HCT116 (cell line): ENCODE measurements at regions not wholly inside any gene's neighbourhood (a gene's known extent, or its start where the extent isn't known, plus 50 kb on each side); places are given as distances from the start of the nearest gene placed in this dataset.

ENCODE experiments used
- ATAC-seq: fragments of 200-7000 bp; cut with Tn5 transposase; 2 replicates; pipeline ENCODE4 v1.9.1; 2020; ENCODE audit warnings: mild to moderate bottlenecking, moderate library complexity
- BruUV-seq: library from RNA; stranded (reverse); fragments of 400-500 nt; replicated peaks from 2 replicates; lab custom pipeline; 2021; lab: Mats Ljungman, UMichigan
- CTCF ChIA-PET: fragments of 300-600 bp; sonication (Branson Sonifier 250); formaldehyde crosslinking; loops from one replicate; lab custom pipeline; 2021; ENCODE audit warnings: antibody characterized with exemption; lab: Charles Lee
- POLR2A ChIA-PET: fragments of 300-600, 350-600 bp; sonication (Branson Sonifier 250); formaldehyde crosslinking; loops from one replicate; lab custom pipeline; 2021; ENCODE audit warnings: antibody characterized with exemption; lab: Charles Lee
- RAD21 ChIA-PET, 2 experiments: fragments of 300-600 bp; sonication (Branson Sonifier 250); formaldehyde crosslinking; loops; one replicate each; lab custom pipeline; 2023; ENCODE audit warnings: low total read pairs in 2 of 2; ENCODE audit not compliant: uncharacterized antibody in 2 of 2, unreplicated experiment in 2 of 2, low non-redundant PET in 1 of 2; lab: Charles Lee
- DNase-seq: peaks from one replicate; pipeline ENCODE4 v3.0.0-alpha.2; 2010; ENCODE audit warnings: low read depth, low spot score
- H2AFZ ChIP-seq: fragments of 200-600 bp; shearing (Covaris generic), sonication (generic); 2 replicates; pipeline ENCODE4 v1.6.1; 2017; ENCODE audit warnings: low read depth, mixed run types, mixed read lengths, antibody characterized with exemption, low read length; ENCODE audit not compliant: poor library complexity, severe bottlenecking
- H3K27ac ChIP-seq: 2 replicates; pipeline ENCODE4 v1.5.1; 2012; ENCODE audit warnings: low read depth, low read length
- H3K27me3 ChIP-seq: fragments of 200-600 bp; sonication (generic); 2 replicates; pipeline ENCODE4 v1.6.1; 2016; ENCODE audit warnings: mixed run types, low read length, mixed read lengths; ENCODE audit not compliant: insufficient read depth
- H3K36me3 ChIP-seq, 2 experiments: fragments of 200-500 bp in 1 of 2; fragments of 200-600 bp in 1 of 2; sonication (Bioruptor generic) in 1 of 2; sonication (generic) in 1 of 2; 2 replicates each; pipeline versions ENCODE4 v1.5.1 to v1.6.1; 2014 to 2016; ENCODE audit warnings: low read length in 2 of 2, inconsistent platforms in 1 of 2, mixed read lengths in 1 of 2, mixed run types in 1 of 2; ENCODE audit not compliant: insufficient read depth in 2 of 2, control insufficient read depth in 1 of 2
- H3K4me1 ChIP-seq, 2 experiments: fragments of 200-600 bp in 1 of 2; sonication (generic) in 1 of 2; 2 replicates each; pipeline versions ENCODE4 v1.5.1 to v1.6.1; 2012 to 2017; ENCODE audit warnings: low read length in 2 of 2, inconsistent platforms in 1 of 2, mild to moderate bottlenecking in 1 of 2, mixed read lengths in 1 of 2, mixed run types in 1 of 2, moderate library complexity in 1 of 2; ENCODE audit not compliant: insufficient read depth in 2 of 2, control insufficient read depth in 1 of 2
- H3K4me2 ChIP-seq: fragments of 200-600 bp; sonication (generic); 2 replicates; pipeline ENCODE4 v1.6.1; 2017; ENCODE audit warnings: mixed run types, low read length, mixed read lengths
- H3K4me3 ChIP-seq, 2 experiments: fragments of 200-600 bp in 1 of 2; sonication (generic) in 1 of 2; replicated peaks in 1 of 2; 2 replicates each; pipeline ENCODE4 v1.5.1; 2011 to 2016; ENCODE audit warnings: low read length in 2 of 2, control low read depth in 1 of 2, low read depth in 1 of 2, mild to moderate bottlenecking in 1 of 2, mixed read lengths in 1 of 2, mixed run types in 1 of 2
- H3K79me2 ChIP-seq: fragments of 200-600 bp; sonication (generic); 2 replicates; pipeline ENCODE4 v1.6.1; 2017; ENCODE audit warnings: mild to moderate bottlenecking, mixed run types, low read length, moderate library complexity, mixed read lengths; ENCODE audit not compliant: insufficient read depth
- H3K9ac ChIP-seq: fragments of 200-600 bp; sonication (generic); 2 replicates; pipeline ENCODE4 v1.6.1; 2016; ENCODE audit warnings: low read length, mixed read lengths
- H3K9me2 ChIP-seq: fragments of 200-600 bp; sonication (generic), shearing (Covaris generic); 2 replicates; pipeline ENCODE4 v1.6.1; 2017; ENCODE audit warnings: mixed run types, mild to moderate bottlenecking, moderate library complexity; ENCODE audit not compliant: insufficient read depth
- H3K9me3 ChIP-seq, 2 experiments: fragments of 200-500 bp in 1 of 2; fragments of 200-600 bp in 1 of 2; sonication (Bioruptor generic) in 1 of 2; sonication (generic) in 1 of 2; 2 replicates each; pipeline ENCODE4 v1.6.1; 2014 to 2017; ENCODE audit warnings: low read length in 2 of 2, mixed read lengths in 2 of 2, inconsistent platforms in 1 of 2, low read depth in 1 of 2, mild to moderate bottlenecking in 1 of 2, mixed run types in 1 of 2, moderate library complexity in 1 of 2; ENCODE audit not compliant: control insufficient read depth in 1 of 2, insufficient read depth in 1 of 2
- H4K20me1 ChIP-seq: fragments of 200-600 bp; sonication (generic), shearing (Covaris generic); 2 replicates; pipeline ENCODE4 v1.6.1; 2017; ENCODE audit warnings: mixed run types, mild to moderate bottlenecking, moderate library complexity; ENCODE audit not compliant: insufficient read depth
- ATF3 ChIP-seq: IDR thresholded peaks from 2 replicates; pipeline ENCODE4 v1.6.1; 2012
- CBX3 ChIP-seq: IDR thresholded peaks from 2 replicates; pipeline ENCODE4 v1.6.1; 2012; ENCODE audit warnings: low read depth
- CEBPB ChIP-seq: IDR thresholded peaks from 2 replicates; pipeline ENCODE4 v1.6.1; 2012; ENCODE audit warnings: low read depth
- CTCF ChIP-seq, 3 experiments: fragments of 200-600 bp in 1 of 3; sonication (generic) in 1 of 3; IDR thresholded peaks in 2 of 3; conservative IDR thresholded peaks in 1 of 3; 2 replicates each; pipeline ENCODE4 v1.5.1; 2012 to 2017; ENCODE audit warnings: low read depth in 2 of 3, low read length in 2 of 3, antibody characterized with exemption in 1 of 3, borderline replicate concordance in 1 of 3, control low read depth in 1 of 3, mild to moderate bottlenecking in 1 of 3, mixed read lengths in 1 of 3, mixed run types in 1 of 3, moderate library complexity in 1 of 3; ENCODE audit not compliant: insufficient read depth in 1 of 3
- EGR1 ChIP-seq: IDR thresholded peaks from 2 replicates; pipeline ENCODE4 v1.6.1; 2012; ENCODE audit warnings: low read depth
- ELF1 ChIP-seq: IDR thresholded peaks from 2 replicates; pipeline ENCODE4 v1.6.1; 2012; ENCODE audit warnings: low read depth, borderline replicate concordance
- EZH2 ChIP-seq: fragments of 200-600 bp; sonication (generic); IDR thresholded peaks from 2 replicates; pipeline ENCODE4 v1.6.1; 2017; ENCODE audit warnings: antibody characterized with exemption, mixed run types
- EZH2phosphoT487 ChIP-seq: fragments of 200-600 bp; IDR thresholded peaks from 2 replicates; pipeline ENCODE4 v1.6.1; 2018; ENCODE audit warnings: antibody characterized with exemption, borderline replicate concordance
- JUND ChIP-seq: IDR thresholded peaks from 2 replicates; pipeline ENCODE4 v1.6.1; 2012
- MAX ChIP-seq: IDR thresholded peaks from 2 replicates; pipeline ENCODE4 v1.6.1; 2012
- POLR2A ChIP-seq: IDR thresholded peaks from 2 replicates; pipeline ENCODE4 v1.7.0; 2011; ENCODE audit warnings: borderline replicate concordance; ENCODE audit not compliant: insufficient read depth, insufficient read length; ENCODE audit errors: extremely low read depth
- POLR2AphosphoS5 ChIP-seq: IDR thresholded peaks from 2 replicates; pipeline ENCODE4 v1.6.1; 2011; ENCODE audit warnings: mild to moderate bottlenecking, low read depth, low read length, moderate library complexity
- RAD21 ChIP-seq: IDR thresholded peaks from 2 replicates; pipeline ENCODE4 v1.6.1; 2012; ENCODE audit warnings: low read depth, mild to moderate bottlenecking
- SIN3A ChIP-seq: IDR thresholded peaks from 2 replicates; pipeline ENCODE4 v1.6.1; 2012; ENCODE audit warnings: low read depth
- SP1 ChIP-seq: IDR thresholded peaks from 2 replicates; pipeline ENCODE4 v1.6.1; 2012; ENCODE audit warnings: low read depth
- TCF7L2 ChIP-seq: IDR thresholded peaks from 2 replicates; pipeline ENCODE4 v1.7.0; 2011; ENCODE audit warnings: borderline replicate concordance, inconsistent platforms; ENCODE audit not compliant: insufficient read depth, insufficient read length; ENCODE audit errors: extremely low read depth
- ZBTB33 ChIP-seq: IDR thresholded peaks from 2 replicates; pipeline ENCODE4 v1.6.1; 2011; ENCODE audit warnings: mild to moderate bottlenecking, low read length, moderate library complexity; ENCODE audit not compliant: insufficient replicate concordance; ENCODE audit errors: extremely low read depth
- ZFX ChIP-seq: fragments of 450-650 bp; IDR thresholded peaks from 2 replicates; pipeline ENCODE4 v1.6.1; 2017
- ZNF274 ChIP-seq: fragments of 200-500 bp; sonication (Bioruptor generic); IDR thresholded peaks from 2 replicates; pipeline ENCODE4 v1.6.1; 2014; ENCODE audit warnings: mild to moderate bottlenecking, low read depth, low read length, inconsistent platforms
- intact Hi-C: fragments of 100-400 bp; cut with micrococcal nuclease; formaldehyde crosslinking; loops from 2 replicates; pipeline ENCODE4 v1.10.0; 2022

GRCh38 chr11:19606856-19607655 lies 105.6 kb upstream of the NAV2 start:
- ATAC-seq (no peak), DNase-seq (no peak)
- H3K36me3 ChIP-seq: no peaks in the 10 kb centered on the region
- no peak overlapping the region for H3K4me2 ChIP-seq
- peaks cover 26% of the 10 kb centered on the region for H3K27me3 ChIP-seq
- no peaks in the 10 kb centered on the region for H3K9me2 ChIP-seq
- H2AFZ ChIP-seq: no peak overlapping the region
- intact Hi-C loops: no loop called here
- H4K20me1 ChIP-seq: no peaks in the 10 kb centered on the region
- CTCF ChIA-PET: no interaction called here
- POLR2A ChIA-PET: no interaction called here
- H3K9me3 ChIP-seq: no peaks in the 10 kb centered on the region; a peak in 1 of 4 replicates
- no peak for TF ChIP-seq ZNF274
- no peak for TF ChIP-seq TCF7L2
- TF ChIP-seq RAD21: no peak
- no peak for TF ChIP-seq ELF1
- TF ChIP-seq ATF3: no peak
- no peak for TF ChIP-seq POLR2AphosphoS5
- TF ChIP-seq EZH2phosphoT487: no peak
- no peak for TF ChIP-seq SP1
- no peak for TF ChIP-seq EZH2
- TF ChIP-seq MAX: no peak
- TF ChIP-seq EGR1: no peak
- no peak for TF ChIP-seq CBX3
- TF ChIP-seq ZBTB33: no peak
- no peak for TF ChIP-seq SIN3A
- no peak for TF ChIP-seq ZFX
- TF ChIP-seq JUND: no peak
- no peak for TF ChIP-seq CEBPB
- no peak for TF ChIP-seq CTCF (IDR thresholded peaks at IDR 0.05 in 2 of 3, conservative IDR thresholded peaks at IDR 0.05 in 1 of 3; ENCODE audit: borderline replicate concordance in 1 of 3, insufficient read depth in 1 of 3, low read depth in 2 of 3, low read length in 2 of 3)
- no peak for TF ChIP-seq POLR2A
- RAD21 ChIA-PET: no interaction called here
- no peaks in the 10 kb centered on the region for H3K79me2 ChIP-seq
- BruUV-seq: no TSS peak
- no peak overlapping the region for H3K4me3 ChIP-seq
- H3K4me1 ChIP-seq: no peaks in the 10 kb centered on the region
- H3K9ac ChIP-seq: no peak overlapping the region
- no peak overlapping the region for H3K27ac ChIP-seq
